MCF 10A (cell line): ENCODE measurements at regions not wholly inside any gene's neighbourhood (a gene's known extent, or its start where the extent isn't known, plus 50 kb on each side); places are given as distances from the start of the nearest gene placed in this dataset.

Experiments used
- BruUV-seq: library from RNA; stranded (reverse); fragments of 400-500 nt; replicated peaks from 2 replicates; lab custom pipeline; 2021; lab: Mats Ljungman, UMichigan
- CTCF ChIA-PET: fragments of 300-600 bp; sonication (Branson Sonifier 250); formaldehyde crosslinking; extraction: SDS; loops from one replicate; lab custom pipeline; 2021; ENCODE audit warnings: antibody characterized with exemption, inconsistent platforms; lab: Yijun Ruan, JAX
- POLR2A ChIA-PET: fragments of 300-600, 350-650 bp; sonication (Branson Sonifier 250); formaldehyde crosslinking; extraction: SDS; loops from one replicate; lab custom pipeline; 2020; ENCODE audit warnings: antibody characterized with exemption, inconsistent platforms; lab: Yijun Ruan, JAX
- DNase-seq: peaks from one replicate; pipeline ENCODE4 v3.0.0-alpha.2; 2018; ENCODE audit not compliant: unreplicated experiment
- H3K27ac Mint-ChIP-seq: one replicate; pipeline ENCODE4 v1.8.0; 2022; ENCODE audit warnings: mild to moderate bottlenecking, low read depth, mixed read lengths; ENCODE audit not compliant: unreplicated experiment
- H3K27me3 Mint-ChIP-seq: one replicate; pipeline ENCODE4 v1.8.0; 2022; ENCODE audit warnings: mixed read lengths; ENCODE audit not compliant: insufficient read depth, unreplicated experiment
- H3K36me3 Mint-ChIP-seq: one replicate; pipeline ENCODE4 v1.8.0; 2022; ENCODE audit warnings: mild to moderate bottlenecking, moderate library complexity, mixed read lengths; ENCODE audit not compliant: insufficient read depth, unreplicated experiment
- H3K4me1 Mint-ChIP-seq: one replicate; pipeline ENCODE4 v1.8.0; 2022; ENCODE audit warnings: mixed read lengths; ENCODE audit not compliant: insufficient read depth, unreplicated experiment
- H3K4me3 Mint-ChIP-seq: one replicate; pipeline ENCODE4 v1.8.0; 2022; ENCODE audit warnings: mild to moderate bottlenecking, moderate library complexity, mixed read lengths; ENCODE audit not compliant: unreplicated experiment
- H3K9me3 Mint-ChIP-seq: one replicate; pipeline ENCODE4 v1.8.0; 2022; ENCODE audit warnings: mixed read lengths; ENCODE audit not compliant: unreplicated experiment
- CTCF ChIP-seq: fragments of 200-600 bp; IDR thresholded peaks from one replicate; pipeline ENCODE4 v1.8.0; 2022; ENCODE audit warnings: antibody characterized with exemption, mild to moderate bottlenecking; ENCODE audit not compliant: unreplicated experiment
- intact Hi-C: fragments of 100-400 bp; cut with micrococcal nuclease; formaldehyde crosslinking; loops from 2 replicates; pipeline ENCODE4 v1.14.1; 2022

- no peak for TF ChIP-seq CTCF
- CTCF ChIA-PET: no interaction called here
- POLR2A ChIA-PET: no interaction called here
- Mint-ChIP-seq H3K27ac (no peak overlapping the region), H3K36me3 (no peaks in the 10 kb centered on the region), H3K27me3 (no peaks in the 10 kb centered on the region), H3K4me1 (no peaks in the 10 kb centered on the region), H3K4me3 (no peak overlapping the region), H3K9me3 (no peaks in the 10 kb centered on the region)
- no peak for DNase-seq
- no TSS peak for BruUV-seq
- intact Hi-C loops: no loop called here
Measured at GRCh38 chr4:71275570-71275969, 63.2 kb upstream of the SLC4A4 start.

DNA sequence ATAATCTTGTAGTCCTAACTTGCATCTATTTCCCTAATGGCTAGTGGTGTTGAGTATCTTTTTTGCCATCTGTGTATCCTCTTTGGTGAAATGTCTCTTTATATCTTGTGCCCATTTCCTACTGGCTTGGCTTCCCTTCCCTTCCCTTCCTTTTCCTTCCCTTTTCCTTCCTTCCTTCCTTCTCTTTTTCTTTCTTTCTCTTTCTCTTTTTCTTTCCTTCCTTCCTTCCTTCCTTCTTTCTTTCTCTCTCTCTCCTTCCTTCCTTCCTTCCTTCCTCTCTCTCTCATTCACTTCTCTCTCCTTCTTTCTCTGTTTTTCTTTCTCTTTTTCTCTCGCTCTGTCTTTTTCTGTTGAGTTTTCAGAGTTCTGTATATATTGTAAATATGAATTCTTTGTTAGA is 61.5 kb upstream of the SLC4A4 start:
- H3K9me3 Mint-ChIP-seq: no peaks in the 10 kb centered on the region
- BruUV-seq: no TSS peak
- H3K27me3 Mint-ChIP-seq: no peaks in the 10 kb centered on the region
- ChIA-PET POLR2A (interaction anchor here (1.0 kb wide), 1 partner anchor 101 kb away, joined by 3 read pairs; no protein-coding TSS in a partner anchor), CTCF (no interaction called here)
- no peak for TF ChIP-seq CTCF
- H3K4me3 Mint-ChIP-seq: no peak overlapping the region
- DNase-seq: no peak
- intact Hi-C loops: no loop called here
- H3K4me1 Mint-ChIP-seq: no peaks in the 10 kb centered on the region
- H3K36me3 Mint-ChIP-seq: no peaks in the 10 kb centered on the region
- H3K27ac Mint-ChIP-seq: no peak overlapping the region

- Mint-ChIP-seq H3K9me3 (no peaks in the 10 kb centered on the region), H3K27ac (no peak overlapping the region), H3K4me3 (no peak overlapping the region), H3K36me3 (no peaks in the 10 kb centered on the region), H3K4me1 (no peaks in the 10 kb centered on the region), H3K27me3 (no peaks in the 10 kb centered on the region)
- DNase-seq: no peak
- ChIA-PET CTCF (interaction anchor here (0.6 to 0.8 kb wide), 2 partner anchors 54 to 154 kb away, joined by 3 to 4 read pairs; no protein-coding TSS in a partner anchor), POLR2A (no interaction called here)
- no TSS peak for BruUV-seq
- no peak for TF ChIP-seq CTCF
- intact Hi-C loops: no loop called here
Measured at GRCh38 chr4:71283642-71284257, 55.1 kb upstream of the SLC4A4 start.

GRCh38 chr4:71287305-71287704 is 51.5 kb upstream of the SLC4A4 start:
- Mint-ChIP-seq H3K36me3 (no peaks in the 10 kb centered on the region), H3K4me1 (no peaks in the 10 kb centered on the region), H3K9me3 (no peaks in the 10 kb centered on the region), H3K27me3 (no peaks in the 10 kb centered on the region), H3K27ac (no peak overlapping the region), H3K4me3 (no peak overlapping the region)
- ChIA-PET POLR2A (no interaction called here), CTCF (no interaction called here)
- intact Hi-C loops: no loop called here
- no peak for DNase-seq
- BruUV-seq: no TSS peak
- no peak for TF ChIP-seq CTCF
